ENCODE measurements at regions not wholly inside any gene's neighbourhood (a gene's known extent, or its start where the extent isn't known, plus 50 kb on each side); places are given as distances from the start of the nearest gene placed in this dataset.

GRCh38 chr12:98208816-98209215 is 306.6 kb upstream of the TMPO start:
- no peak overlapping the region for H2AFZ ChIP-seq (ENCODE audit: insufficient read depth, low read depth, low read length, poor library complexity, severe bottlenecking)
- no peak overlapping the region for H3K27ac ChIP-seq (ENCODE audit: low read length in 2 of 2)
- H3K27me3 ChIP-seq (replicated peaks in 1 of 4; ENCODE audit: control extremely low read depth in 1 of 4, control insufficient read depth in 3 of 4, insufficient read depth in 4 of 4, low read length in 3 of 4) = no peaks in the 10 kb centered on the region
- Mint-ChIP-seq H3K9me3 (ENCODE audit: insufficient read depth) (peaks cover 12% of the 10 kb centered on the region), H3K4me1 (no peaks in the 10 kb centered on the region), H3K27me3 (no peaks in the 10 kb centered on the region), H3K27ac (no peak overlapping the region), H3K4me3 (no peak overlapping the region)
- no peaks in the 10 kb centered on the region for H3K36me3 ChIP-seq (replicated peaks in 1 of 2; ENCODE audit: control extremely low read depth in 1 of 2, control insufficient read depth in 1 of 2, extremely low read depth in 1 of 2, insufficient read depth in 2 of 2, low read length in 1 of 2)
- no peak overlapping the region for H3K4me3 ChIP-seq (ENCODE audit: control extremely low read depth in 1 of 5, extremely low read depth in 1 of 5, insufficient read depth in 1 of 5, low read depth in 2 of 5, low read length in 4 of 5)
- ATAC-seq (ENCODE audit: low read depth) (no peak), DNase-seq (no peak)
- no peaks in the 10 kb centered on the region for H3K4me1 ChIP-seq (ENCODE audit: control insufficient read depth in 2 of 2, insufficient read depth in 2 of 2, low read length in 2 of 2)
- H4K20me1 ChIP-seq (ENCODE audit: control insufficient read depth, insufficient read depth, low read length, poor library complexity, severe bottlenecking) = no peaks in the 10 kb centered on the region
- no peak for TF ChIP-seq CTCF (IDR thresholded peaks at IDR 0.05)
- TF ChIP-seq EZH2 (IDR thresholded peaks at IDR 0.05; ENCODE audit: borderline replicate concordance, insufficient read depth, low read depth, low read length, poor library complexity, severe bottlenecking) = no peak
- POLR2A ChIA-PET = no interaction called here
- no peaks in the 10 kb centered on the region for H3K79me2 ChIP-seq (ENCODE audit: control insufficient read depth, insufficient read depth, low read length)
- H3K9ac ChIP-seq (ENCODE audit: low read length) = no peak overlapping the region
- intact Hi-C loops (cut with micrococcal nuclease) = no loop called here
- H3K4me2 ChIP-seq (replicated peaks; ENCODE audit: low read depth, low read length, poor library complexity, severe bottlenecking) = no peak overlapping the region
- WGBS (ENCODE audit: insufficient coverage) = 97% methylated on average over 5 of the region's 7 CpGs
- no peaks in the 10 kb centered on the region for H3K9me3 ChIP-seq (ENCODE audit: control extremely low read depth in 1 of 3, control insufficient read depth in 2 of 3, insufficient read depth in 1 of 3, low read length in 2 of 3)
- CTCF ChIA-PET = no interaction called here

- Histone ChIP-seq H3K4me3 (ENCODE audit: control extremely low read depth in 1 of 5, extremely low read depth in 1 of 5, insufficient read depth in 1 of 5, low read depth in 2 of 5, low read length in 4 of 5) (no peak overlapping the region), H4K20me1 (ENCODE audit: control insufficient read depth, insufficient read depth, low read length, poor library complexity, severe bottlenecking) (no peaks in the 10 kb centered on the region), H3K9ac (ENCODE audit: low read length) (no peak overlapping the region), H3K4me1 (ENCODE audit: control insufficient read depth in 2 of 2, insufficient read depth in 2 of 2, low read length in 2 of 2) (no peaks in the 10 kb centered on the region), H3K27ac (ENCODE audit: low read length in 2 of 2) (no peak overlapping the region), H3K4me2 (replicated peaks; ENCODE audit: low read depth, low read length, poor library complexity, severe bottlenecking) (no peak overlapping the region), H3K27me3 (replicated peaks in 1 of 4; ENCODE audit: control extremely low read depth in 1 of 4, control insufficient read depth in 3 of 4, insufficient read depth in 4 of 4, low read length in 3 of 4) (no peaks in the 10 kb centered on the region), H3K9me3 (ENCODE audit: control extremely low read depth in 1 of 3, control insufficient read depth in 2 of 3, insufficient read depth in 1 of 3, low read length in 2 of 3) (no peaks in the 10 kb centered on the region), H3K79me2 (ENCODE audit: control insufficient read depth, insufficient read depth, low read length) (no peaks in the 10 kb centered on the region), H3K36me3 (replicated peaks in 1 of 2; ENCODE audit: control extremely low read depth in 1 of 2, control insufficient read depth in 1 of 2, extremely low read depth in 1 of 2, insufficient read depth in 2 of 2, low read length in 1 of 2) (no peaks in the 10 kb centered on the region), H2AFZ (ENCODE audit: insufficient read depth, low read depth, low read length, poor library complexity, severe bottlenecking) (no peak overlapping the region)
- ATAC-seq (ENCODE audit: low read depth) (no peak), DNase-seq (no peak)
- Mint-ChIP-seq H3K9me3 (ENCODE audit: insufficient read depth) (no peaks in the 10 kb centered on the region), H3K27ac (no peak overlapping the region), H3K4me3 (no peak overlapping the region), H3K27me3 (peaks cover 11% of the 10 kb centered on the region), H3K4me1 (no peaks in the 10 kb centered on the region)
- CTCF ChIA-PET = no interaction called here
- POLR2A ChIA-PET = no interaction called here
- no peak for TF ChIP-seq CTCF (IDR thresholded peaks at IDR 0.05)
- no peak for TF ChIP-seq EZH2 (IDR thresholded peaks at IDR 0.05; ENCODE audit: borderline replicate concordance, insufficient read depth, low read depth, low read length, poor library complexity, severe bottlenecking)
- intact Hi-C loops (cut with micrococcal nuclease) = no loop called here
- WGBS (ENCODE audit: insufficient coverage) = 85% methylated on average over 7 of the region's 8 CpGs
Measured at GRCh38 chr12:98211909-98212695, 303.3 kb upstream of the TMPO start.
